ENCODE measurements at regions not wholly inside any gene's neighbourhood (a gene's known extent, or its start where the extent isn't known, plus 50 kb on each side); places are given as distances from the start of the nearest gene placed in this dataset.
"Not testable (repeated sequence)": the region's sequence is repeated elsewhere in the genome, so short reads cannot be mapped to it uniquely, and the experiment has no call there.

GRCh38 chrX:131626681-131627296 is 82.9 kb downstream of the OR13H1 start:
- H3K27ac ChIP-seq, result no peak overlapping the region
- TF ChIP-seq, protein P1, sequence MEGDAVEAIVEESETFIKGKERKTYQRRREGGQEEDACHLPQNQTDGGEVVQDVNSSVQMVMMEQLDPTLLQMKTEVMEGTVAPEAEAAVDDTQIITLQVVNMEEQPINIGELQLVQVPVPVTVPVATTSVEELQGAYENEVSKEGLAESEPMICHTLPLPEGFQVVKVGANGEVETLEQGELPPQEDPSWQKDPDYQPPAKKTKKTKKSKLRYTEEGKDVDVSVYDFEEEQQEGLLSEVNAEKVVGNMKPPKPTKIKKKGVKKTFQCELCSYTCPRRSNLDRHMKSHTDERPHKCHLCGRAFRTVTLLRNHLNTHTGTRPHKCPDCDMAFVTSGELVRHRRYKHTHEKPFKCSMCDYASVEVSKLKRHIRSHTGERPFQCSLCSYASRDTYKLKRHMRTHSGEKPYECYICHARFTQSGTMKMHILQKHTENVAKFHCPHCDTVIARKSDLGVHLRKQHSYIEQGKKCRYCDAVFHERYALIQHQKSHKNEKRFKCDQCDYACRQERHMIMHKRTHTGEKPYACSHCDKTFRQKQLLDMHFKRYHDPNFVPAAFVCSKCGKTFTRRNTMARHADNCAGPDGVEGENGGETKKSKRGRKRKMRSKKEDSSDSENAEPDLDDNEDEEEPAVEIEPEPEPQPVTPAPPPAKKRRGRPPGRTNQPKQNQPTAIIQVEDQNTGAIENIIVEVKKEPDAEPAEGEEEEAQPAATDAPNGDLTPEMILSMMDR (conservative IDR thresholded peaks at IDR 0.05), result peak; percentile 53

DNA sequence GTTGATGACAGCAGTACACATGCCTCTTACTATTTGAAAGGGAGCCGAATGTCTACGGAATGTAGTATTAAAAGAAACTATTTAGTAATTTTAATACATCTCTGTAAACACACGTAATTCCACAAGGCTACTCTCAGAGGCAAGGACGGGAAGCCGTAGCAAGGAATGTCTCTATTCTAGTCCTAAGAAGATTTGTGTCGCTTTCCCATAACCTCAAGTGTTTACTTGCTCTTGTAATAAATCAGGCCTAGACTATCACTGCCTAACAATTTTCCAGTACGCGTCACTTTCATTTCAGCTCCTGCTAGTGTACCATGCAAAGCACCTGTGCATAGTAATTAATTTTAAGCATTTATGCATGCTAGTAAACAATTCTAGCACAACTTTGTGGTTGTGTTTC is 86.7 kb downstream of the OR13H1 start:
- TF ChIP-seq, protein P1 (conservative IDR thresholded peaks at IDR 0.05), result no peak
- no peak overlapping the region for H3K27ac ChIP-seq

DNA sequence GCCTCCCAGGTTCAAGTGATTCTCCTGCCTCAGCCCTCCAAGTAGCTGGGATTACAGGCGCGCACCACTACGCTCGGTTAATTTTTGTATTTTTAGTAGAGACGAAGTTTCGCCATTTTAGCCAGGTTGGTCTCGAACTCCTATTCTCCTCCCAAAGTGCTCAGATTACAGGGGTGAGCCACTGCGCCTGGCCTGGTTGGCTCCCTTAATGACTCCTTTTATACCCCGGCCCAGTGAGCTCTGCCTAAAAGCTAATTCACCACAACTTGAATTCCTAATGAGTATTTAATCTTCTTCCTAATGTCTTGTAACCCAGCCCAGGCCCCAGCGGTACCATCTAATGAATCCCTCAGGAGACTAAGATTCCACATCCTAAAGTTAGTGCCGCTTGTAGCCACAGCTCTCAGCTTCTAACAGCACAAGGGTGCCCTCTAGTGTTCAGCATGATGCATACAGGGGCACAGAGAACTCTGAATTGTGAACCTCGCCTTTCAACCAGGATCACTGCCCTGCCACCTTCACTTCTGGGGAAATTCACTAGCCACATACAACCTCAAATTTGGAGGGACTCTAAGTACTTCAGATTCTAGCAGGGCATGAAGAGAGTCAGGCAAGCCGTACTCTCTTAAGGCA is 89.5 kb downstream of the OR13H1 start:
- no peak overlapping the region for H3K27ac ChIP-seq
- TF ChIP-seq, protein P1 (conservative IDR thresholded peaks at IDR 0.05), result peak; percentile 81

DNA sequence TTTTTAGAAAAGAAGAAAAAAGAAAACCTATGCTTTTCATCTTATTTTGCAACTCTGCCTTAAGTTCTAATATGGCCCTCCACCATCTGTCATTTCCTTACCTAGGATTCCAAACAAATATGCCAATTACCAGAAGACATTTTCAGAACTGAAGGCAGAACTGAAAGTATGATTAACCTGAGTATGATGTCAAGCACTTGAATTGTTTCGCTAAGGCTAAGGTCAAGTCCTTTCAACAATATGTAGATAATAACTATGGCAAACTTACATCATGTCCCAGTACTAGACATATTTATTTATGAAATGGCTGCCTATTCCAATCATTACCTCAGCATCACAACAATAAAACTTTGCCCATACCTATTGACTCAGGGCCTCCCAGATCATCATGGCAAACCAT is 91.0 kb downstream of the OR13H1 start:
- no peak overlapping the region for H3K27ac ChIP-seq
- TF ChIP-seq, protein P1 (conservative IDR thresholded peaks at IDR 0.05), result no peak

- no peak overlapping the region for H3K27ac ChIP-seq
- TF ChIP-seq, protein P1 (conservative IDR thresholded peaks at IDR 0.05), result no peak
Observed at GRCh38 chrX:131646106-131646505, 102.2 kb downstream of the OR13H1 start.

GRCh38 chrX:131649741-131650140 is 105.9 kb downstream of the OR13H1 start:
- TF ChIP-seq, protein P1 (conservative IDR thresholded peaks at IDR 0.05), result no peak
- H3K27ac ChIP-seq, result no peak overlapping the region

DNA sequence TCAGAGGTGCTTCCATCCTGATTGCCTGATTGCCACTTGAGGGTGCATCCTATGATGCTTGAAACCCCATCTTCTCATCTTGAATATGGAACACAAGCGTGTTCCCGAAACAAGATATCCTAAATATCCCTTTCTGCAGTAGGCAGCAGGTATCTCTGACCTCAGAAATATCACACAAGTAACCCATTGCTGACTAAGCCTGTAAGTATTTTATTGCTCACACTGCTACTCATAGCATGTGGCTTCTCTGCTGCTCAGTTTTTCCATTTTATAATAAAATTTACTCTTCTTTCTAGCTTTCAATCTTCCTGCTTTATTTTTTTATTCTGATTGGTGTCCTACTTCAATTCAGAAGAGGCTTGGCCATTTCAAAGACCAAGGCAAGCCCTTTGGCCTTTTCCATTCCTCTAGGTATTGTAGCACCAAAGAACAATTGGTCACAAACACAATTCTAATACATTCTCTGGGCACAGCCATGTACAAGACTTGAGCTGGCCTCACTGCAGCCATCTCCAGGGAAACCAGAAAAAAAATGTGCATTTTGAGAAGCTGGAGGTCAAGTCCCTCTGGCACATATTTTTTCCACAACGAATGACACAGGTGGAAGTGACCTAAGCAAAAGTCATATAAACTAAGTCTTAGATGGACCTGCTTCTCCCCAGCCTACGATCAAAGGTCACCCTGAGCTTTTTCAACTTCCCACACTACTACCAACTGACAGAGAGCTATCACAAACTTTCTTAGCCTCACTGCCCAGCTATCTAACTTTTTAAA is 107.0 kb downstream of the OR13H1 start:
- H3K27ac ChIP-seq, result no peak overlapping the region
- TF ChIP-seq, protein P1 (conservative IDR thresholded peaks at IDR 0.05), result no peak

DNA sequence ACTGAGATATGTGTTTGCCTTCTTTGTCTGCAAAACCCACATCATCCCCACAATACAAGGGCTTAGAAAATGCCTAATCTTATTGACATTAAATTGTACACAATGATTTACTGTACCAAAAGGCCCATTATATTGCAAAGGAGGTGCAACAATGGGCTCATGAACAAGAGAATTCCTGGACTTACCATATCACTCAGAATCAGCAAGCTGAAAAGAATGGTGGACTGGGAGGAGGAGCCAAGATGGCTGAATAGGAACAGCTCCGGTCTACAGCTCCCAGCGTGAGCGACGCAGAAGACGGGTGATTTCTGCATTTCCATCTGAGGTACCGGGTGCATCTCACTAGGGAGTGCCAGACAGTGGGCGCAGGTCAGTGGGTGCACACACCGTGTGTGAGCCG is 119.9 kb downstream of the OR13H1 start:
- H3K27ac ChIP-seq, result not testable (repeated sequence)

All from VCaP (cell line).